ENCODE measurements at regions not wholly inside any gene's neighbourhood (a gene's known extent, or its start where the extent isn't known, plus 50 kb on each side); places are given as distances from the start of the nearest gene placed in this dataset.

DNA sequence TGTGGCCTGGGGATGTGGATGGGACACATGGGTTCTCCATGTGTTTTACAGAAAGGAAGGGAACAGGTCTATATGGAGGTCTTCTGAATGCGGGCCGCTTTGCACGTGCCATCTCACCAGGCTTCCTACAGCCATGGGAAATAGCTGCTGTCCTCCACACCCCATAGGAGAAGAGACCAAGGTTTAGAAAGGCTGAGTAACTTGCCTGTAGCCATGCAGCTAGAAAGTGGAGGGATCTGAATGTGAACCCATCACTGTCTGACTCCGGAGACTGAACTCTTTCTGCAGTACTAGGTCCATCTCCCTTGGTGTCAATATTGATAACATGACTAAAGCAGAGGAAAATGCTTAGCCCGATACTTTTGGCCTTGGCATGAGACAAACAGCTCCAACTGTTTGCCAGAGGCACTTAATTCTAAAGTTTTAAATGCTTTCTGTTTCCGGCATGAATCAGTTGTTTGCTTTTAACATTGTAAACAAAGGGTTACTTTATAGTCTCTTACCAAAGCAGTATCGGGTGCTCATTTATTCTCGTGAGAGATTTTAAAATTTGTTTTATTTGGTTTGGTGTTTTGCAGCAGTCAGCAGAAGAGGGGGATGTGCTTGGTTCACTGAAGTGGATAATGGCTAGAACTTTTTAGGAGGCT is 64.8 kb upstream of the LOXL4 start:
- DNase-seq, result no peak
- Histone ChIP-seq H3K27me3 (ENCODE audit: low read length) (no peaks in the 10 kb centered on the region), H3K36me3 (ENCODE audit: insufficient read depth, low read length) (no peaks in the 10 kb centered on the region), H4K20me1 (ENCODE audit: insufficient read depth, low read depth, low read length) (no peaks in the 10 kb centered on the region), H3K9me2 (replicated peaks; ENCODE audit: insufficient read depth, low read length) (no peaks in the 10 kb centered on the region), H3K79me2 (ENCODE audit: low read length) (no peaks in the 10 kb centered on the region), H2AFZ (ENCODE audit: low read length) (no peak overlapping the region), H3K4me1 (ENCODE audit: low read length) (no peaks in the 10 kb centered on the region), H3K27ac (ENCODE audit: low read length) (no peak overlapping the region), H3K9me3 (ENCODE audit: low read length) (no peaks in the 10 kb centered on the region), H3K4me3 (ENCODE audit: low read length) (no peak overlapping the region), H3K4me2 (ENCODE audit: low read depth, low read length, poor library complexity, severe bottlenecking) (no peak overlapping the region), H3K9ac (ENCODE audit: low read length) (no peak overlapping the region)

- Histone ChIP-seq H3K4me1 (ENCODE audit: low read length) (no peaks in the 10 kb centered on the region), H3K9ac (ENCODE audit: low read length) (no peak overlapping the region), H3K9me2 (replicated peaks; ENCODE audit: insufficient read depth, low read length) (no peaks in the 10 kb centered on the region), H3K4me3 (ENCODE audit: low read length) (no peak overlapping the region), H3K27me3 (ENCODE audit: low read length) (no peaks in the 10 kb centered on the region), H3K79me2 (ENCODE audit: low read length) (no peaks in the 10 kb centered on the region), H3K9me3 (ENCODE audit: low read length) (no peaks in the 10 kb centered on the region), H3K4me2 (ENCODE audit: low read depth, low read length, poor library complexity, severe bottlenecking) (no peak overlapping the region), H3K27ac (ENCODE audit: low read length) (no peak overlapping the region), H4K20me1 (ENCODE audit: insufficient read depth, low read depth, low read length) (no peaks in the 10 kb centered on the region), H2AFZ (ENCODE audit: low read length) (no peak overlapping the region), H3K36me3 (ENCODE audit: insufficient read depth, low read length) (no peaks in the 10 kb centered on the region)
- DNase-seq, result peak; percentile 73
Measured at GRCh38 chr10:98331885-98332284, 63.9 kb upstream of the LOXL4 start.

- Histone ChIP-seq H3K36me3 (ENCODE audit: insufficient read depth, low read length) (no peaks in the 10 kb centered on the region), H3K4me2 (ENCODE audit: low read depth, low read length, poor library complexity, severe bottlenecking) (no peak overlapping the region), H4K20me1 (ENCODE audit: insufficient read depth, low read depth, low read length) (no peaks in the 10 kb centered on the region), H3K4me3 (ENCODE audit: low read length) (no peak overlapping the region), H3K9me2 (replicated peaks; ENCODE audit: insufficient read depth, low read length) (no peaks in the 10 kb centered on the region), H3K4me1 (ENCODE audit: low read length) (no peaks in the 10 kb centered on the region), H3K27ac (ENCODE audit: low read length) (no peak overlapping the region), H2AFZ (ENCODE audit: low read length) (no peak overlapping the region), H3K79me2 (ENCODE audit: low read length) (no peaks in the 10 kb centered on the region), H3K9me3 (ENCODE audit: low read length) (no peaks in the 10 kb centered on the region), H3K27me3 (ENCODE audit: low read length) (no peaks in the 10 kb centered on the region), H3K9ac (ENCODE audit: low read length) (no peak overlapping the region)
- no peak for DNase-seq
Measured at GRCh38 chr10:98330987-98331386, 63.0 kb upstream of the LOXL4 start.

DNA sequence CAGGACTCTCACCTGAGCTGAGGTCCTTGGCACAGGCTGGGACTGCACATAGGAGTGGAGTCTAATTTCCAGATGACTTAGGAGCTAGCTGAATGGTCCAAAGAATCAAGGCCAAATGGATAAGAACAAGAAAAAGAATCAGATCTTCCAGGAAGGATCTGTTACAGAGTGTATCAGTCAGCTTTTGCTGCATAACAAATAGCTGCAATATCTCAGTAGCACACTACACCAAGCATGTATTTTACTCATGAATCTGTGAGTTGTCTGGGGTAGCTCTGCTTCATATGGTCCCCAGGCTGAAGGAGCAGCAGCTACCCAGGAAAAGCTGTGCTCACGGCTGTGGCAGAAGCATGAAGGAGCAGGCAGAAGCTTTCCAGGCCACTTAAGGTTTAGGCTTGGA is 60.6 kb upstream of the LOXL4 start:
- Histone ChIP-seq H3K27ac (ENCODE audit: low read length) (no peak overlapping the region), H3K9ac (ENCODE audit: low read length) (no peak overlapping the region), H3K9me2 (replicated peaks; ENCODE audit: insufficient read depth, low read length) (no peaks in the 10 kb centered on the region), H3K36me3 (ENCODE audit: insufficient read depth, low read length) (no peaks in the 10 kb centered on the region), H4K20me1 (ENCODE audit: insufficient read depth, low read depth, low read length) (no peaks in the 10 kb centered on the region), H3K4me3 (ENCODE audit: low read length) (no peak overlapping the region), H3K4me2 (ENCODE audit: low read depth, low read length, poor library complexity, severe bottlenecking) (no peak overlapping the region), H2AFZ (ENCODE audit: low read length) (no peak overlapping the region), H3K27me3 (ENCODE audit: low read length) (no peaks in the 10 kb centered on the region), H3K9me3 (ENCODE audit: low read length) (no peaks in the 10 kb centered on the region), H3K4me1 (ENCODE audit: low read length) (no peaks in the 10 kb centered on the region), H3K79me2 (ENCODE audit: low read length) (no peaks in the 10 kb centered on the region)
- no peak for DNase-seq

- no peaks in the 10 kb centered on the region for H3K36me3 ChIP-seq (ENCODE audit: insufficient read depth, low read length)
- DNase-seq, result no peak
- H4K20me1 ChIP-seq (ENCODE audit: insufficient read depth, low read depth, low read length), result no peaks in the 10 kb centered on the region
- no peaks in the 10 kb centered on the region for H3K9me2 ChIP-seq (replicated peaks; ENCODE audit: insufficient read depth, low read length)
- no peaks in the 10 kb centered on the region for H3K4me1 ChIP-seq (ENCODE audit: low read length)
- H3K27ac ChIP-seq (ENCODE audit: low read length), result no peak overlapping the region
- H3K79me2 ChIP-seq (ENCODE audit: low read length), result no peaks in the 10 kb centered on the region
- H3K4me2 ChIP-seq (ENCODE audit: low read depth, low read length, poor library complexity, severe bottlenecking), result no peak overlapping the region
- H3K27me3 ChIP-seq (ENCODE audit: low read length), result no peaks in the 10 kb centered on the region
- H3K4me3 ChIP-seq (ENCODE audit: low read length), result no peak overlapping the region
- no peak overlapping the region for H2AFZ ChIP-seq (ENCODE audit: low read length)
- no peak overlapping the region for H3K9ac ChIP-seq (ENCODE audit: low read length)
- H3K9me3 ChIP-seq (ENCODE audit: low read length), result no peaks in the 10 kb centered on the region
Measured at GRCh38 chr10:98328163-98328562, 60.2 kb upstream of the LOXL4 start.

- H2AFZ ChIP-seq (ENCODE audit: low read length), result no peak overlapping the region
- no peak overlapping the region for H3K4me2 ChIP-seq (ENCODE audit: low read depth, low read length, poor library complexity, severe bottlenecking)
- no peaks in the 10 kb centered on the region for H3K79me2 ChIP-seq (ENCODE audit: low read length)
- H3K27me3 ChIP-seq (ENCODE audit: low read length), result no peaks in the 10 kb centered on the region
- H3K36me3 ChIP-seq (ENCODE audit: insufficient read depth, low read length), result no peaks in the 10 kb centered on the region
- no peak overlapping the region for H3K27ac ChIP-seq (ENCODE audit: low read length)
- H4K20me1 ChIP-seq (ENCODE audit: insufficient read depth, low read depth, low read length), result no peaks in the 10 kb centered on the region
- H3K9me3 ChIP-seq (ENCODE audit: low read length), result no peaks in the 10 kb centered on the region
- no peaks in the 10 kb centered on the region for H3K9me2 ChIP-seq (replicated peaks; ENCODE audit: insufficient read depth, low read length)
- H3K9ac ChIP-seq (ENCODE audit: low read length), result no peak overlapping the region
- no peaks in the 10 kb centered on the region for H3K4me1 ChIP-seq (ENCODE audit: low read length)
- no peak overlapping the region for H3K4me3 ChIP-seq (ENCODE audit: low read length)
- no peak for DNase-seq
Measured at GRCh38 chr10:98326621-98327027, 58.6 kb upstream of the LOXL4 start.

GRCh38 chr10:98323221-98324164 is 55.5 kb upstream of the LOXL4 start:
- Histone ChIP-seq H3K9ac (ENCODE audit: low read length) (no peak overlapping the region), H3K4me1 (ENCODE audit: low read length) (no peaks in the 10 kb centered on the region), H2AFZ (ENCODE audit: low read length) (no peak overlapping the region), H3K27ac (ENCODE audit: low read length) (no peak overlapping the region), H3K27me3 (ENCODE audit: low read length) (no peaks in the 10 kb centered on the region), H3K4me2 (ENCODE audit: low read depth, low read length, poor library complexity, severe bottlenecking) (no peak overlapping the region), H4K20me1 (ENCODE audit: insufficient read depth, low read depth, low read length) (no peaks in the 10 kb centered on the region), H3K36me3 (ENCODE audit: insufficient read depth, low read length) (no peaks in the 10 kb centered on the region), H3K9me2 (replicated peaks; ENCODE audit: insufficient read depth, low read length) (no peaks in the 10 kb centered on the region), H3K79me2 (ENCODE audit: low read length) (no peaks in the 10 kb centered on the region), H3K4me3 (ENCODE audit: low read length) (no peak overlapping the region), H3K9me3 (ENCODE audit: low read length) (no peaks in the 10 kb centered on the region)
- no peak for DNase-seq

DNA sequence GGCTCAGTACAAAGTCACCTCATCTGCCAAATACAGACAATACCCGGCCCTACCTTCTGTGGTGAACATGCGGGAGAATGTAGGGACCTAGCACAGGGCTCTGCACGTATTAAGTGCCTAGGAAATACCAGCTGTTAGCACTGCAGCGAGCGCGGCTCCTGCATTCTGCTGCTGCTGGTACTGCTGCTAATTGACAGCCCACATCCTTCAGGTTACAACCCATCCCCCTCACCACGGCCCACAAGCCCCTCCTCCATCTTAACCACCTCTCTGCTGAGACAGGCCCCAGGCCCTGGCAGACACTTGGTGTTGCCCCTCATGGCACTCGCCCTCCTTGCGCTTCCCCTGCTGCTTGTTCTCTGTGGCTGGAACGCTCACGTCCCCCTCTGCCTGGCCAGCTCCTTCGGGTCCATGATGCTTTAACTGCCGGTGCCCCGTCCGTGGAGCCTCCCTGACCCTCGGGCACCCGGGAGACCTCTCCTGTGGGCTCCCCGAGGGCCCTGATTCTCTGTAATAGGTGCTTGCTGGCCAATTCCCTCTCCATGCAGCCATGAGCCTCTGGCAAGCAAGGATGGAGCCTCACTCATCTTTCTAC is 53.3 kb upstream of the LOXL4 start:
- no peak overlapping the region for H3K4me3 ChIP-seq (ENCODE audit: low read length)
- no peaks in the 10 kb centered on the region for H3K27me3 ChIP-seq (ENCODE audit: low read length)
- no peak overlapping the region for H3K4me2 ChIP-seq (ENCODE audit: low read depth, low read length, poor library complexity, severe bottlenecking)
- no peak overlapping the region for H3K9ac ChIP-seq (ENCODE audit: low read length)
- no peak overlapping the region for H3K27ac ChIP-seq (ENCODE audit: low read length)
- H3K79me2 ChIP-seq (ENCODE audit: low read length), result no peaks in the 10 kb centered on the region
- no peak overlapping the region for H2AFZ ChIP-seq (ENCODE audit: low read length)
- H3K9me2 ChIP-seq (replicated peaks; ENCODE audit: insufficient read depth, low read length), result no peaks in the 10 kb centered on the region
- DNase-seq, result no peak
- H3K9me3 ChIP-seq (ENCODE audit: low read length), result no peaks in the 10 kb centered on the region
- H3K4me1 ChIP-seq (ENCODE audit: low read length), result no peaks in the 10 kb centered on the region
- no peaks in the 10 kb centered on the region for H4K20me1 ChIP-seq (ENCODE audit: insufficient read depth, low read depth, low read length)
- no peaks in the 10 kb centered on the region for H3K36me3 ChIP-seq (ENCODE audit: insufficient read depth, low read length)

All from Karpas-422 (cell line).